HEK293 (cell line): ENCODE measurements at regions not wholly inside any gene's neighbourhood (a gene's known extent, or its start where the extent isn't known, plus 50 kb on each side); places are given as distances from the start of the nearest gene placed in this dataset.

ENCODE experiments used
- TF ChIP-seq, protein P1 (sequence below): fragments of 450-650 bp; formaldehyde crosslinking; IDR thresholded peaks from 2 replicates; pipeline ENCODE4; 2016; ENCODE audit warnings: missing biosample characterization, missing genetic modification characterization
- TF ChIP-seq, protein P2 (sequence below): fragments of 450-650 bp; formaldehyde crosslinking; IDR thresholded peaks from 2 replicates; pipeline ENCODE4 v1.5.1; 2016; ENCODE audit warnings: missing biosample characterization, missing genetic modification characterization

DNA sequence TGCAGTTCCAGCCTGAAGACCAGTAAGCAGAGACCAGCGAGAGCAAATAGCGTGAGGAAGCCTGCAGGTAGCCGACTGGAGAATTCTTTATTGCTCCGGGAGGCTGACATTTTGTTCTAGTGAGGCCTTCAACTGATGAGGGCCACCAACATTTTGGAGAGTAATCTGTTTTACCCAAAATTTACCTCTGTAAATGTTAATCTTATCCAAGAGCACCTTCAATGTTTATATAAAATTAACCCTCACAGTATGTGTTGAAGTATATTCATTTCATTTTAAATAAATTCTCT, 546.4 kb upstream of the SLITRK5 start:
- TF ChIP-seq, protein P1, sequence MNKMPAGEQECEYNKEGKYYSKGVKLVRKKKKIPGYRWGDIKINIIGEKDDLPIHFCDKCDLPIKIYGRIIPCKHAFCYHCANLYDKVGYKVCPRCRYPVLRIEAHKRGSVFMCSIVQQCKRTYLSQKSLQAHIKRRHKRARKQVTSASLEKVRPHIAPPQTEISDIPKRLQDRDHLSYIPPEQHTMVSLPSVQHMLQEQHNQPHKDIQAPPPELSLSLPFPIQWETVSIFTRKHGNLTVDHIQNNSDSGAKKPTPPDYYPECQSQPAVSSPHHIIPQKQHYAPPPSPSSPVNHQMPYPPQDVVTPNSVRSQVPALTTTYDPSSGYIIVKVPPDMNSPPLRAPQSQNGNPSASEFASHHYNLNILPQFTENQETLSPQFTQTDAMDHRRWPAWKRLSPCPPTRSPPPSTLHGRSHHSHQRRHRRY (tag by site-specific recombination) = no peak
- TF ChIP-seq, protein P2, sequence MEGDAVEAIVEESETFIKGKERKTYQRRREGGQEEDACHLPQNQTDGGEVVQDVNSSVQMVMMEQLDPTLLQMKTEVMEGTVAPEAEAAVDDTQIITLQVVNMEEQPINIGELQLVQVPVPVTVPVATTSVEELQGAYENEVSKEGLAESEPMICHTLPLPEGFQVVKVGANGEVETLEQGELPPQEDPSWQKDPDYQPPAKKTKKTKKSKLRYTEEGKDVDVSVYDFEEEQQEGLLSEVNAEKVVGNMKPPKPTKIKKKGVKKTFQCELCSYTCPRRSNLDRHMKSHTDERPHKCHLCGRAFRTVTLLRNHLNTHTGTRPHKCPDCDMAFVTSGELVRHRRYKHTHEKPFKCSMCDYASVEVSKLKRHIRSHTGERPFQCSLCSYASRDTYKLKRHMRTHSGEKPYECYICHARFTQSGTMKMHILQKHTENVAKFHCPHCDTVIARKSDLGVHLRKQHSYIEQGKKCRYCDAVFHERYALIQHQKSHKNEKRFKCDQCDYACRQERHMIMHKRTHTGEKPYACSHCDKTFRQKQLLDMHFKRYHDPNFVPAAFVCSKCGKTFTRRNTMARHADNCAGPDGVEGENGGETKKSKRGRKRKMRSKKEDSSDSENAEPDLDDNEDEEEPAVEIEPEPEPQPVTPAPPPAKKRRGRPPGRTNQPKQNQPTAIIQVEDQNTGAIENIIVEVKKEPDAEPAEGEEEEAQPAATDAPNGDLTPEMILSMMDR (tag by site-specific recombination) = no peak
